ENCODE measurements at regions not wholly inside any gene's neighbourhood (a gene's known extent, or its start where the extent isn't known, plus 50 kb on each side); places are given as distances from the start of the nearest gene placed in this dataset.
A peak's percentile ranks its signal among the peaks of the same experiment; 100 is the strongest.
"Not testable (repeated sequence)": the region's sequence is repeated elsewhere in the genome, so short reads cannot be mapped to it uniquely, and the experiment has no call there.

GRCh38 chr4:129254126-129254525, 158.2 kb downstream of the C4orf33 start:
- DNase-seq (ENCODE audit: low read depth): no peak

GRCh38 chr4:129254526-129254925, 158.6 kb downstream of the C4orf33 start:
- no peak for DNase-seq (ENCODE audit: low read depth)

- no peak for DNase-seq (ENCODE audit: low read depth)
These were observed 165.6 kb downstream of the C4orf33 start for GRCh38 chr4:129261584-129261983.

- no peak for DNase-seq (ENCODE audit: low read depth)
These were observed 168.2 kb downstream of the C4orf33 start for GRCh38 chr4:129264008-129264657.

GRCh38 chr4:129278868-129279267, 182.9 kb downstream of the C4orf33 start:
- no peak for DNase-seq (ENCODE audit: low read depth)

GRCh38 chr4:129282293-129282692, 186.3 kb downstream of the C4orf33 start:
- DNase-seq (ENCODE audit: low read depth): no peak

GRCh38 chr4:129292194-129292593, 196.2 kb downstream of the C4orf33 start:
- DNase-seq (ENCODE audit: low read depth): not testable (repeated sequence)

GRCh38 chr4:129314781-129315180, 218.8 kb downstream of the C4orf33 start:
- no peak for DNase-seq (ENCODE audit: low read depth)

GRCh38 chr4:129322920-129323319, 227.0 kb downstream of the C4orf33 start:
- DNase-seq (ENCODE audit: low read depth): no peak

GRCh38 chr4:129323658-129324057, 227.7 kb downstream of the C4orf33 start:
- no peak for DNase-seq (ENCODE audit: low read depth)

GRCh38 chr4:129326571-129327460, 230.9 kb downstream of the C4orf33 start:
- peak; percentile 34 for DNase-seq (ENCODE audit: low read depth)

- DNase-seq (ENCODE audit: low read depth): no peak
These were observed 231.7 kb downstream of the C4orf33 start for GRCh38 chr4:129327637-129328036.

GRCh38 chr4:129328162-129328561, 232.2 kb downstream of the C4orf33 start:
- DNase-seq (ENCODE audit: low read depth): no peak

- peak; percentile 23 for DNase-seq (ENCODE audit: low read depth)
These were observed 238.2 kb downstream of the C4orf33 start for GRCh38 chr4:129334136-129334535.

- DNase-seq (ENCODE audit: low read depth): peak; percentile 38
These were observed 239.3 kb downstream of the C4orf33 start for GRCh38 chr4:129335276-129335675.

GRCh38 chr4:129335818-129336217, 239.9 kb downstream of the C4orf33 start:
- DNase-seq (ENCODE audit: low read depth): no peak

GRCh38 chr4:129336457-129337227, 240.7 kb downstream of the C4orf33 start:
- no peak for DNase-seq (ENCODE audit: low read depth)

- no peak for DNase-seq (ENCODE audit: low read depth)
These were observed 241.3 kb downstream of the C4orf33 start for GRCh38 chr4:129337228-129337620.

- peak; percentile 97 for DNase-seq (ENCODE audit: low read depth)
These were observed 247.0 kb downstream of the C4orf33 start for GRCh38 chr4:129342819-129343408.

- peak; percentile 52 for DNase-seq (ENCODE audit: low read depth)
These were observed 248.1 kb downstream of the C4orf33 start for GRCh38 chr4:129344058-129344457.

- no peak for DNase-seq (ENCODE audit: low read depth)
These were observed 249.7 kb downstream of the C4orf33 start for GRCh38 chr4:129345609-129346008.

GRCh38 chr4:129346036-129346435, 250.1 kb downstream of the C4orf33 start:
- no peak for DNase-seq (ENCODE audit: low read depth)

Data from renal cortical epithelial cell (primary cell).